Keratinocyte (primary cell): ENCODE measurements at regions not wholly inside any gene's neighbourhood (a gene's known extent, or its start where the extent isn't known, plus 50 kb on each side); places are given as distances from the start of the nearest gene placed in this dataset.

Source experiments
- DNase-seq: peaks from one replicate; pipeline ENCODE4 v3.0.0-alpha.2; 2011; ENCODE audit warnings: low read depth, missing footprints, low spot score
- FAIRE-seq: peaks from 2 replicates; lab custom pipeline; 2011; peaks lifted over from hg19 to GRCh38; lab: Jason Lieb, UNC
- H2AFZ ChIP-seq: 2 replicates; pipeline ENCODE4 v1.6.0; 2012; ENCODE audit warnings: low read length, control low read depth, inconsistent platforms; ENCODE audit not compliant: control insufficient read depth
- H3K27ac ChIP-seq: 2 replicates; pipeline ENCODE4 v1.5.1; 2011; ENCODE audit warnings: low read length; ENCODE audit not compliant: control insufficient read depth, insufficient read depth
- H3K27me3 ChIP-seq: 3 replicates; pipeline ENCODE4 v1.6.0; 2011; ENCODE audit warnings: low read length; ENCODE audit not compliant: control insufficient read depth, insufficient read depth; ENCODE audit errors: extremely low read depth
- H3K36me3 ChIP-seq, 2 experiments: 2 replicates in 1 of 2; 3 replicates in 1 of 2; pipeline ENCODE4 v1.5.1; 2011; ENCODE audit warnings: low read length in 2 of 2, mild to moderate bottlenecking in 1 of 2; ENCODE audit not compliant: control insufficient read depth in 2 of 2, insufficient read depth in 2 of 2; ENCODE audit errors: extremely low read depth in 1 of 2
- H3K4me1 ChIP-seq: 3 replicates; pipeline ENCODE4 v1.5.1; 2011; ENCODE audit warnings: low read length; ENCODE audit not compliant: control insufficient read depth, insufficient read depth; ENCODE audit errors: extremely low read depth
- H3K4me2 ChIP-seq: 3 replicates; pipeline ENCODE4 v1.6.0; 2011; ENCODE audit warnings: low read depth, low read length; ENCODE audit not compliant: control insufficient read depth, insufficient read depth; ENCODE audit errors: extremely low read depth
- H3K4me3 ChIP-seq, 3 experiments: fragments of 200-600 bp in 1 of 3; sonication (generic) in 1 of 3; 2 replicates in 2 of 3; 3 replicates in 1 of 3; pipeline ENCODE4 v1.5.1; 2011 to 2016; ENCODE audit warnings: low read length in 3 of 3, mild to moderate bottlenecking in 3 of 3, control low read depth in 2 of 3, inconsistent platforms in 1 of 3, low read depth in 1 of 3, mixed read lengths in 1 of 3, mixed run types in 1 of 3, moderate library complexity in 1 of 3; ENCODE audit not compliant: control insufficient read depth in 2 of 3, insufficient read depth in 2 of 3; ENCODE audit errors: extremely low read depth in 1 of 3
- H3K79me2 ChIP-seq: 2 replicates; pipeline ENCODE4 v1.6.0; 2012; ENCODE audit warnings: low read length; ENCODE audit not compliant: control insufficient read depth, insufficient read depth
- H3K9ac ChIP-seq: 3 replicates; pipeline ENCODE4 v1.6.0; 2011; ENCODE audit warnings: low read length; ENCODE audit not compliant: control insufficient read depth, insufficient read depth; ENCODE audit errors: extremely low read depth
- H3K9me1 ChIP-seq: 3 replicates; pipeline ENCODE4 v1.6.0; 2011; ENCODE audit warnings: low read length; ENCODE audit not compliant: control insufficient read depth, insufficient read depth; ENCODE audit errors: extremely low read depth
- H3K9me3 ChIP-seq: 2 replicates; pipeline ENCODE4 v1.5.1; 2012; ENCODE audit warnings: low read depth, low read length; ENCODE audit not compliant: control insufficient read depth
- H4K20me1 ChIP-seq: 3 replicates; pipeline ENCODE4 v1.6.0; 2011; ENCODE audit warnings: low read length; ENCODE audit not compliant: control insufficient read depth, insufficient read depth; ENCODE audit errors: extremely low read depth
- CTCF ChIP-seq, 3 experiments: IDR thresholded peaks in 1 of 3; conservative IDR thresholded peaks in 1 of 3; optimal IDR thresholded peaks in 1 of 3; 2 replicates in 2 of 3; 3 replicates in 1 of 3; pipeline versions ENCODE3 to v1.5.1; 2011; ENCODE audit warnings: low read length in 3 of 3, mild to moderate bottlenecking in 3 of 3, moderate library complexity in 2 of 3, control low read depth in 1 of 3, inconsistent platforms in 1 of 3; ENCODE audit not compliant: insufficient read depth in 2 of 3; ENCODE audit errors: extremely low read depth in 1 of 3
- EZH2 ChIP-seq: IDR thresholded peaks from one replicate; pipeline ENCODE4 v1.6.1; 2012; ENCODE audit warnings: inconsistent platforms, mild to moderate bottlenecking, low read length, moderate library complexity
- dilution Hi-C: fragments of 300-500 bp; cut with MboI; formaldehyde crosslinking; loops from one replicate; pipeline ENCODE4 v1.7.0; 2020; ENCODE audit warnings: low sequenced_read_pairs; ENCODE audit not compliant: extremely low pct_ligation_motif_present

DNA sequence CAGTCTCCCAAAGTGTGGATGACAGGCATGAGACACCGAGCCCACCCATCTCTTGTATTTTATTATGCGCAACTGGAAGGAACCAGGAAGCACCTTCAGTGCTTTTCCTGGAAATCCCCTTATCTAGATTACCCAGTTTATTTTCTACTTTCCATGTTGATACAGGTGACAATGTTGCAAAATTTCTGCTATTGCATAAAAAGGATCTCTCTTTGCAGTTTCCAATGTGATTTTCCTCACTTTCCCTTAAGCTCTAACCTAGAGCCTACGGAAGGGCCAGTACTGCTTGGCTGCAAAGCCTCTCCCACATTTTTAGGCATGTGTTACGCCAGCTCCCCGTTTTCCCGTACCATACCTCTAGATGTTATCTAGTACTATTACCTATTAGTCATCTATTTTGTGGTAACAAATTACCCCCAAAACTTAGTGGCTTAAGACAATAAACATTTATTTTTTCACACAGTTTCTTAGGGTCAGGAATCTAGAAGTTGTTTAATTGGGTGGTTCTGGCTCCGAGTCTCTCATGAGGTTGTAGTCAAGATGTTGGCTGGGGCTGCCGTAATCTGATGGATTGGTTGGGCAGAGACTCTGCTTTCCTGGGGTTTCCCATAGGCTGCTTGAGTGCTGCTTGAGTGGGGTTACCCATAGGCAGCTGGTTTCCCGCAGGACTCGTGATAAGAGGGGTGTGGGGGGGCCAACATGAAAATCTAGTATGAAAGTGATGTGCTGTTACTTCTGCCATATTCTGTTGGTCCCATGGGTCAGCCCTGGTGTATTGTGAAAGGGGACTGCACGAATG lies 131.5 kb upstream of the HNRNPU start:
- Histone ChIP-seq H2AFZ (no peak overlapping the region), H3K4me3 (no peak overlapping the region), H3K27me3 (no peaks in the 10 kb centered on the region), H3K9me3 (no peaks in the 10 kb centered on the region), H3K27ac (no peak overlapping the region), H4K20me1 (no peaks in the 10 kb centered on the region), H3K4me1 (no peaks in the 10 kb centered on the region), H3K36me3 (no peaks in the 10 kb centered on the region), H3K4me2 (no peak overlapping the region), H3K9ac (no peak overlapping the region), H3K79me2 (no peaks in the 10 kb centered on the region), H3K9me1 (no peaks in the 10 kb centered on the region)
- FAIRE-seq: no peak
- dilution Hi-C loops: no loop called here
- DNase-seq: no peak
- TF ChIP-seq CTCF (optimal IDR thresholded peaks at IDR 0.05 in 1 of 3, IDR thresholded peaks at IDR 0.05 in 1 of 3, conservative IDR thresholded peaks at IDR 0.05 in 1 of 3; ENCODE audit: extremely low read depth in 1 of 3, insufficient read depth in 2 of 3, low read length in 3 of 3) (no peak), EZH2 (no peak)

DNA sequence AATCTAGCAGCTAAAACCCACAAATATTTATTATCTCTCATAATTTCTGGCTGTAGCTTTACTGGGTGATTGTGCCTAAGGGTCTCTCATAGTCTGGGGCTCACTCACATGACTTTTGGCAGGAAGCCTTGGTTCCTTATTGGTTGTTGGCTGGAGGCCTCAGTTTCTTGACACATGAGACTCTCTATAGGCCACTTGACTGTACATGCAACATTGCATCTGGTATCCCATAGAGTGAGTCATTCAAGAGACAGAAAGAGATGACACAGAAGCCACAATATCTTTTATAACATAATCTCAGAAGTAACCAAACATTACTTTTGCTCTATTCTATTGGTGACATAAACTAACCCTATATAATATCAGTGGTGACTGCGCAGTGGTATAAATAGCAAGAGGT lies 128.5 kb upstream of the HNRNPU start:
- TF ChIP-seq CTCF (optimal IDR thresholded peaks at IDR 0.05 in 1 of 3, IDR thresholded peaks at IDR 0.05 in 1 of 3, conservative IDR thresholded peaks at IDR 0.05 in 1 of 3; ENCODE audit: extremely low read depth in 1 of 3, insufficient read depth in 2 of 3, low read length in 3 of 3) (no peak), EZH2 (no peak)
- FAIRE-seq: no peak
- Histone ChIP-seq H3K4me3 (no peak overlapping the region), H3K79me2 (no peaks in the 10 kb centered on the region), H3K9me1 (no peaks in the 10 kb centered on the region), H3K27me3 (no peaks in the 10 kb centered on the region), H3K4me1 (no peaks in the 10 kb centered on the region), H3K27ac (no peak overlapping the region), H3K4me2 (no peak overlapping the region), H2AFZ (no peak overlapping the region), H3K36me3 (no peaks in the 10 kb centered on the region), H4K20me1 (no peaks in the 10 kb centered on the region), H3K9me3 (no peaks in the 10 kb centered on the region), H3K9ac (no peak overlapping the region)
- no peak for DNase-seq
- dilution Hi-C loops: no loop called here
